ENCODE measurements at regions not wholly inside any gene's neighbourhood (a gene's known extent, or its start where the extent isn't known, plus 50 kb on each side); places are given as distances from the start of the nearest gene placed in this dataset.

DNA sequence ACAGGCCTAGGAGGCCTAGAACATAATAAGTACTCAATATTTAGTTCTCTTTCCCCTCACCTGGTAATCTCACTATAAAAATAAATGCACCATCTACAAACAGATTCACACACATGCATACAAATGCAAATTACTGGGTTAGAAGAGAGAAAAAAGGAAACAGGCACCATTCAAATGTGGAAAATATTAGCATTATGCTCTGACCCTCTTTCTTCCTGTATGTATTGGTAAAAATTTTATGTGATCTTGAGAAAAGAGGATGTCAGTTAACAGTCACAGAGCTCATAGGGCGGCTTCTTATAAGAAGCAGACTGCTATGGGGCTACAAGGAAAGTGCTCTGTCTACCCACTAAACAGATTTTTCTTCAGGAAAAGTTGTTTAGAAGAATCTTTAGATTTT lies 565.4 kb downstream of the LMO4 start:
- DNase-seq: no peak

GRCh38 chr1:87897481-87897880 lies 568.8 kb downstream of the LMO4 start:
- DNase-seq: no peak

- DNase-seq: no peak
These were observed 569.8 kb downstream of the LMO4 start for GRCh38 chr1:87898431-87898830.

DNA sequence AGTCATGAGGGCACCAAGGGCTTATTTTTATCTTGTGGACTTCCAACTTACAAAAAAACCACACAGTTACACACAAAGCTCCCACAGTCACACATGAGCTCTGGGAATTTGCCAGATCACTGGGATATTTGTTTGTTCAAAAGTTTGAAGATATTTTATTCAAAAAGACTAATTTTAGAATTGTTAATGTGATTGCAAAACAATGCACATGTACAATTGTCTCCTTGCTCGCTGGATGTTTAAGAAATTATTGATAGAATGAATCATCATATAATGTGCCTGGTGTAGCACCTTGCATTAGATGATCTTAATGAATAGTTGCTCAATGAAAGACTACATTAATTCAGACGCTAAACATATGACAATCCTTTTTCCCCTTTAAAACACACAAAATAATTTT lies 570.3 kb downstream of the LMO4 start:
- no peak for DNase-seq

- DNase-seq: no peak
These were observed 571.1 kb downstream of the LMO4 start for GRCh38 chr1:87899746-87900145.

- no peak for DNase-seq
These were observed 574.1 kb downstream of the LMO4 start for GRCh38 chr1:87902830-87903229.

DNA sequence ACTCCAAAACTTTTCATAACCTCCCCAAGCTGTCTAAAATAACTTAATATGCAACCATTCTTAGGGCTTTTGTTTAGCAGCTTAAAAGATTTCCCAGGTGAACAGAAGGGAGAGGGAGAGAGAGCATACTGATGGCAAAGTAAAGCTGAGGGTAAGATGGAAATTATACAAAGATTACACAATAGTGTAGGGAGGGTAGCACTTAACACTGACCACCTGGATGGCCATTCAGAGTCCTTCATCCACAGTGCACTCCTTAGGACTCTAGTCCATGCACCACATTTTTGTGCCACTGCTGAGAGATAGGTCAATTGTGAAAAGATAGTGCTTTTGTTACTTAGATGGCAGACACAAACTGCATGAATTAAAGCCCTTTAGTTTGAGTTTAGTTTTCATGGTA lies 574.6 kb downstream of the LMO4 start:
- DNase-seq: no peak

DNA sequence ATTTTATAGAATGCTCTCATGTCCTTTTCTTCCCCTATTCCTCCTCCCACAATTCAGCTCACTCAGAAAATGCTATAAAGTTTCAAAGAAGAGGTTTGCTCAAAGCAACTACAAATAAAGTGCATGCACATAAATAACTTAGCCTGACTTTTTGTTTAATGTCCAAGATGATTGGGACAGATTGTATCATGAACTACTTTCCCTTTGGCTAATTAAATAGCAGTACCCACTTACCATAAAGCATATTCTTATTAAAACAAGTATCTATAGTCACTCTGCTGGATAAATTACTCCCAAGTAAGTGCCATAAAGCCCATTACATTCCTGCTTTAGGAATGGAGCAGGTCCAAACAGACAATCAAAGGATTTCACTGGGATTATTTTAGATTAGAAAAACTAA lies 576.0 kb downstream of the LMO4 start:
- DNase-seq: no peak

- DNase-seq: no peak
These were observed 577.0 kb downstream of the LMO4 start for GRCh38 chr1:87905651-87906050.

- DNase-seq: no peak
These were observed 577.4 kb downstream of the LMO4 start for GRCh38 chr1:87906078-87906477.

DNA sequence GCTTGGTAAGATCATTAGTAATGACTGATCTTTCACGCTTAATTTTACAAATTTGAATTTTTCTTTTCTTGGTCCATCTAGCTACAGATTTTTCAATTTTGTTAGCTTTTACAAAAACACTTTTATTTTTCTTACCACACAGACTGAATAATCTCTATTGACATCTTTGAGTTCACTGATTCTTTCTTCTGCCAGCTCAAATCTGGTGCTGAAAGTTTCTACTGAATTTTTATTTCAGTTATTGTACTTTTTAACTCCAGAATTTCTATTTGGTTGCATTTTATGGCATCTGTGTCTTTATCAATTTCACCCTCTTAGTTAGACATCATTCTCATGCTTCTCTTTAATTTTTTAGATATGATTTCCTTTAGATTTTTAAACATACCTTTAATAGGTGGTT lies 584.7 kb downstream of the LMO4 start:
- no peak for DNase-seq

- DNase-seq: no peak
These were observed 585.7 kb downstream of the LMO4 start for GRCh38 chr1:87914396-87914795.

GRCh38 chr1:87915771-87916170 lies 587.1 kb downstream of the LMO4 start:
- DNase-seq: no peak

GRCh38 chr1:87916965-87917364 lies 588.3 kb downstream of the LMO4 start:
- no peak for DNase-seq

GRCh38 chr1:87918398-87918797 lies 589.7 kb downstream of the LMO4 start:
- DNase-seq: no peak

DNA sequence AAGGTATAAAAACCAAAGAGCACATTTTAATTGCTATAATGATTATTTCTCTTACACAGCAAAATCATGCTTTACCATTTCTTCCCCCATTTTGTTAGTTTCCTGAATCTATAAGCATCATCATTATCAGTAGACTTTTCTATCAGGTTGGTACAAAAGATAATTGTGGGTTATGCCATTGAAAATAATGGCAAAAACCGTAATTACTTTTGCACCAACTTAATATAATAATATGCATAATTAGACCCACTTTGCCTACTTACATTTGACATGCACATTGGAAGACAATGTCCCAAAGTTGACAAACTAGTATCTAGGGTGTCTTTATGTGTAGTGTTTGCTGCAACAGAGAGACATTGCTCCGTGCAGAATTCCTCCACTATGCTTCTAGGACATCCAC lies 594.2 kb downstream of the LMO4 start:
- DNase-seq: no peak

- no peak for DNase-seq
These were observed 597.6 kb downstream of the LMO4 start for GRCh38 chr1:87926131-87926830.

DNA sequence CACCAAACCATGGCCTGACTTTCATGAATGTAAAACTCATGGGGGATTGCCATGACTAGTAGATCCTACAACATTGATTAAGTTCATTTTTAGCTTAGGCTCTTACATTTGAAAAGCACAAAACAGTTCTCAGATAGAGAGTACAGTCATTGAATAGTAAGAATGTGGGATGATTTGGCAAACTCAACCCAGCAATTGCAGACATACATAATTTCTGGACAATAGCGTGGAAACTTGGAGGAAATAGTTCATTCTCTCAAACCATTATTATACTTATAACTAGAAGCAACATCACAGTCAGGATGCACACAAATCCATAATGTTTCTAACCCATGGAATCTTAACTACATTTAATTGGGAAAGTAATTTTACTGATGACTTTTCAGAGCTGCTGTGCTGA lies 598.2 kb downstream of the LMO4 start:
- no peak for DNase-seq

GRCh38 chr1:87927391-87928280 lies 599.0 kb downstream of the LMO4 start:
- no peak for DNase-seq

DNA sequence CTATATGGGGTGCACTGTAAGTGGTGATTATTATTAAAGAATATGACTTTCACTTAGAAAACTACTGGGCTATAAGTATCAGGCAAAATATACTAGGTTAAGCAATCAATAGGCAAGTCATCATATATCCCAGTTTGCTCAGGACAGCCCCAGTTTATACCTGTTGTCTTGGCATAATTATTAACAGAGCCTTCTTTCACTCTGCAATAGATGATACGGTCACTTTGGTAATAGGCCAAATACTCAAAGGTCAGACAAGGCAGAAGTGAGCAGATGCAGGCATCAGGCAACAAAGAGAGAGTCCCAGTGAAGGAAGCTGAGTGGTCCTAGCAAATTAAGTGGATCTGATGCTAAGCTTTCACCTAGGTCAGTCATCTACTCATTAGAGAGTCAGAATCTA lies 599.9 kb downstream of the LMO4 start:
- no peak for DNase-seq

DNA sequence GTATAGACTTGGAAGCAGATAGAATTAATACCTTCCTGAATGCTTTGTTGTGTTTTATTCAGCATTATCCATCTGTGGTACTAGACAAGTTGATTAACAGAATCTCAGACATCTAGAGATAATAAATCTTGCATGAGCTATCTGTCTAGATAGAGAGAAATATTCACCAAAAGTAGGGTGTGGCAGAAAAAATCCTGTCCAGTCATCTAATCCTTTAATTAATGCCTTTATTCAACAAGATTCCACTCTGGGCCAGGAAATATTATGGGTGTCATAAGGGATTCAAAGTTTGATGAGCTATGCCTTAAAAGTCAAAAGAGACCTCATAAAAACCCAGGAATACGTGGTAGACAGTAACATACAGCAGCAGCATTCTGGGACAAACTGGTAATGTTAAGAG lies 601.2 kb downstream of the LMO4 start:
- DNase-seq: no peak

GRCh38 chr1:87930796-87931195 lies 602.1 kb downstream of the LMO4 start:
- no peak for DNase-seq

DNA sequence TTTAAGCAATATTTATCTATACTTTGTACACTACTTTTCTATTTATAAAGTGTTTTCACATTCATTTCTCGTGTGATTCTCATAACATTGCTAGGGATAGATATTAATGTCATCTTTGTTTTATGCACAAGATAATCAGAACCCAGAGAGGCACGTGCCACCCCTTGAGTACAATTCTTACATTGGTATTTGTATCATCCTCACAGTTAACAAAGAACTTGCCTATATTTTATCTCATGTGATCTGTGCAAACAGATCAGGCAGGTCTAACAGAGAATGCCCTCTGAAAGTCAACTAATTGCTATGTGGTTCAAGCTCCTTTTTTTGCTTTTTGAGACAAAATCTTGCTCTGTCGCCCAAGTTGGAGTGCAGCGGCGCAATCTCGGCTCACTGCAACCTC lies 604.5 kb downstream of the LMO4 start:
- DNase-seq: no peak

DNA sequence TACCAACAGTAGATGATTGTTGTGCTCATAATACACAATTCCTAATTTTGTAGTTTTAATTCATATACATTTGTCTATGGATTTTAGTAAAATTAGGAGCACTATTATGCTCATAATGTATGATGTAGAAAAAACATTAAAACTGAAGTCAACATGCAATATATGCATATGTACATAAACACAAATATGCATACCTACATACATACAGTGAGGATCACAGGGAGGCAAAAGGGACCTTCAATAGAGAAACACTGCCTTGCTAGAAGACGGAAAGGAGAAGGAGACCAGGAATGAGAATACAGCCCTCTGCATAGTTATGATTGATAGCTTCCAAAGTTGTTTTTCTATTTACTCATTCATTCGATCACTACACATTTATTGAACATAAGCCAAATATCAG lies 606.5 kb downstream of the LMO4 start:
- no peak for DNase-seq

Data from stimulated activated CD4-positive, alpha-beta T cell treated with anti-CD3 and anti-CD28 coated beads, Interleukin-15, amount 100 ng/mL, for 24 hours (primary cell).